ENCODE measurements at regions not wholly inside any gene's neighbourhood (a gene's known extent, or its start where the extent isn't known, plus 50 kb on each side); places are given as distances from the start of the nearest gene placed in this dataset.

GRCh38 chr9:1870915-1871314 is 144.2 kb upstream of the SMARCA2 start:
- H3K4me1 ChIP-seq, result no peaks in the 10 kb centered on the region
- TF ChIP-seq CTCF (IDR thresholded peaks at IDR 0.05), result no peak
- H3K27ac ChIP-seq, result no peak overlapping the region
- intact Hi-C loops (cut with DNase I; ENCODE audit: low total_unique reads), result no loop called here
- H3K9me3 ChIP-seq, result no peaks in the 10 kb centered on the region
- H3K27me3 ChIP-seq, result no peaks in the 10 kb centered on the region
- H3K4me3 ChIP-seq, result no peak overlapping the region
- no peak for DNase-seq
- H3K36me3 ChIP-seq, result no peaks in the 10 kb centered on the region

GRCh38 chr9:1871626-1872419 is 143.3 kb upstream of the SMARCA2 start:
- no peaks in the 10 kb centered on the region for H3K4me1 ChIP-seq
- intact Hi-C loops (cut with DNase I; ENCODE audit: low total_unique reads), result no loop called here
- H3K27me3 ChIP-seq, result no peaks in the 10 kb centered on the region

GRCh38 chr9:1875251-1875851 is 139.8 kb upstream of the SMARCA2 start:
- Histone ChIP-seq H3K27me3 (no peaks in the 10 kb centered on the region), H3K36me3 (no peaks in the 10 kb centered on the region), H3K4me1 (no peaks in the 10 kb centered on the region), H3K27ac (no peak overlapping the region), H3K9me3 (no peaks in the 10 kb centered on the region), H3K4me3 (no peak overlapping the region)
- no peak for TF ChIP-seq CTCF (IDR thresholded peaks at IDR 0.05)
- intact Hi-C loops (cut with DNase I; ENCODE audit: low total_unique reads), result no loop called here
- no peak for DNase-seq

More at GRCh38 chr9:1871626-1872419, 143.3 kb upstream of the SMARCA2 start:
- H3K36me3 ChIP-seq, result no peaks in the 10 kb centered on the region
- DNase-seq, result no peak
- H3K4me3 ChIP-seq, result no peak overlapping the region
- TF ChIP-seq CTCF (IDR thresholded peaks at IDR 0.05), result no peak
- H3K9me3 ChIP-seq, result no peaks in the 10 kb centered on the region
- no peak overlapping the region for H3K27ac ChIP-seq

- Histone ChIP-seq H3K36me3 (no peaks in the 10 kb centered on the region), H3K9me3 (no peaks in the 10 kb centered on the region), H3K4me1 (no peaks in the 10 kb centered on the region), H3K27me3 (no peaks in the 10 kb centered on the region), H3K27ac (no peak overlapping the region), H3K4me3 (no peak overlapping the region)
- TF ChIP-seq CTCF (IDR thresholded peaks at IDR 0.05), result no peak
- intact Hi-C loops (cut with DNase I; ENCODE audit: low total_unique reads), result no loop called here
- DNase-seq, result no peak
Observed at GRCh38 chr9:1875921-1876448, 139.2 kb upstream of the SMARCA2 start.

DNA sequence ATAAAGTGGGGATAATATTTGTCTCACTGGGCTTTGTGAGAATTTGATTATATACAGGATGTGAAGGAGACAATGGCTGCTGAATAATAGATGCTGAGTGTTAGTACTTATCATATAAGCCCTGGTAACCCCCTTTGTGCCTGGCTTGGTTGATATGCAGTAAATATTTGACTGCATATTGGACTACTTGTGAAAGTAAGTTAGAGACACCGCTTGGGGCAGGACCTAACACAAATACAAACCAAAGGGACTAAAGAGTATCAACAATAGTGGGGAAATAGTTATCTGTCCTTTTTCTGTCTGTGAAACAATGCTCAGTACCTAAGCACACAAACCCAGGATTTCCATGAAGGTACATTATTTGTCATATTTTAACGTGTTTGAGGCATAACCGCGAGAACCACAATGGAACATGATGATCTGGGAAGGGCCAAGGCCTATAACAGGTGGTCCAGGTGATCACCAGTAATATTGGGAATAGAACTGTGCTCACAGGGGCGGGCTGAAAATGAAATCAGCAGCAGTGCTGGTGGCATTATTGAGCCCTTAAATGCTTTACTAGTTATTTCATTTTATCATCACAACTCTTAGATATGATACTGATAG is 138.2 kb upstream of the SMARCA2 start:
- TF ChIP-seq CTCF (IDR thresholded peaks at IDR 0.05), result no peak
- Histone ChIP-seq H3K27me3 (no peaks in the 10 kb centered on the region), H3K36me3 (no peaks in the 10 kb centered on the region), H3K4me1 (no peaks in the 10 kb centered on the region), H3K27ac (no peak overlapping the region), H3K9me3 (no peaks in the 10 kb centered on the region), H3K4me3 (no peak overlapping the region)
- DNase-seq, result no peak
- intact Hi-C loops (cut with DNase I; ENCODE audit: low total_unique reads), result no loop called here
